ENCODE measurements at regions not wholly inside any gene's neighbourhood (a gene's known extent, or its start where the extent isn't known, plus 50 kb on each side); places are given as distances from the start of the nearest gene placed in this dataset.

- ATAC-seq = no peak
- ChIA-PET POLR2A (no interaction called here), RAD21 (ENCODE audit: unreplicated experiment) (no interaction called here), CTCF (no interaction called here), SMC1A (ENCODE audit: uncharacterized antibody, unreplicated experiment) (interaction anchor here (1.0 to 1.2 kb wide), 2 partner anchors 10 to 20 kb away, joined by 3 read pairs; no protein-coding TSS in a partner anchor)
- no peak overlapping the region for H3K27ac ChIP-seq (ENCODE audit: control insufficient read depth, insufficient read depth)
- H3K4me2 ChIP-seq (ENCODE audit: control insufficient read depth, insufficient read depth) = no peak overlapping the region
- BruUV-seq (replicated peaks) = no TSS peak
- no peak for FAIRE-seq
- DNase-seq (ENCODE audit: low read depth, low spot score) = no peak
- no peaks in the 10 kb centered on the region for H3K4me1 ChIP-seq (ENCODE audit: control insufficient read depth, insufficient read depth, low read length)
- no peak overlapping the region for H3K4me3 ChIP-seq
- intact Hi-C loops (cut with micrococcal nuclease; ENCODE audit: unreplicated experiment) = no loop called here
- under 1% methylated on average over 6 of the region's 6 CpGs for WGBS (ENCODE audit: insufficient coverage, insufficient replicate concordance, low lambda C conversion rate, missing lambda C conversion rate)
- no peaks in the 10 kb centered on the region for H3K27me3 ChIP-seq (replicated peaks in 1 of 2; ENCODE audit: control insufficient read depth in 2 of 2, insufficient read depth in 2 of 2, low read length in 1 of 2)
- H4K20me1 ChIP-seq (ENCODE audit: control insufficient read depth, insufficient read depth) = no peaks in the 10 kb centered on the region
- in situ Hi-C loops (cut with MboI) = loop anchor here (25.0 kb wide), 1 partner anchor 888 kb away; no protein-coding TSS in a partner anchor
- H3K36me3 ChIP-seq (ENCODE audit: control insufficient read depth in 2 of 2, insufficient read depth in 2 of 2, low read length in 1 of 2) = no peaks in the 10 kb centered on the region
- no peak overlapping the region for H3K9ac ChIP-seq (ENCODE audit: control insufficient read depth, insufficient read depth, low read length)
- no peak overlapping the region for H2AFZ ChIP-seq (ENCODE audit: control insufficient read depth, low read depth, low read length)
- H3K79me2 ChIP-seq (ENCODE audit: control insufficient read depth, insufficient read depth, low read length) = no peaks in the 10 kb centered on the region
- H3K9me3 ChIP-seq (replicated peaks; ENCODE audit: control insufficient read depth, insufficient read depth, low read length) = no peaks in the 10 kb centered on the region; the same call in 2 of the 3 replicates
- no peak for TF ChIP-seq STAT3 (IDR thresholded peaks at IDR 0.05; ENCODE audit: low read depth, low read length)
- no peak for TF ChIP-seq NR2C2 (IDR thresholded peaks at IDR 0.05; ENCODE audit: borderline replicate concordance, control insufficient read depth, insufficient read length, low read depth)
- no peak for TF ChIP-seq MXI1 (IDR thresholded peaks at IDR 0.05; ENCODE audit: low read depth, low read length)
Measured at GRCh38 chr20:23225407-23226060, 125.1 kb upstream of the NXT1 start.

- ATAC-seq (no peak), DNase-seq (ENCODE audit: low read depth, low spot score) (no peak), FAIRE-seq (no peak)
- TF ChIP-seq SKIL (IDR thresholded peaks at IDR 0.05; ENCODE audit: low read depth, poor library complexity, severe bottlenecking) = no peak
- TF ChIP-seq CHD2 (IDR thresholded peaks at IDR 0.05; ENCODE audit: borderline replicate concordance, low read depth, low read length) = no peak
- no peak for TF ChIP-seq ATF3 (IDR thresholded peaks at IDR 0.05; ENCODE audit: borderline replicate concordance, extremely low read depth, low read depth, low read length)
- no peak for TF ChIP-seq ZNF622 (IDR thresholded peaks at IDR 0.05)
- no peak for TF ChIP-seq ZNF592 (IDR thresholded peaks at IDR 0.05)
- TF ChIP-seq TARDBP (IDR thresholded peaks at IDR 0.05; ENCODE audit: borderline replicate concordance) = no peak
- no peak for TF ChIP-seq BRCA1 (IDR thresholded peaks at IDR 0.05; ENCODE audit: low read depth, low read length)
- 24% methylated on average over 5 of the region's 5 CpGs for WGBS (ENCODE audit: insufficient coverage, insufficient replicate concordance, low lambda C conversion rate, missing lambda C conversion rate)
- BruUV-seq (replicated peaks) = no TSS peak
- no peaks in the 10 kb centered on the region for H4K20me1 ChIP-seq (ENCODE audit: control insufficient read depth, insufficient read depth)
- RAD21 ChIA-PET (ENCODE audit: unreplicated experiment) = no interaction called here
- no peak overlapping the region for H3K4me3 ChIP-seq
- CTCF ChIA-PET = no interaction called here
- H3K9ac ChIP-seq (ENCODE audit: control insufficient read depth, insufficient read depth, low read length) = no peak overlapping the region
- SMC1A ChIA-PET (ENCODE audit: uncharacterized antibody, unreplicated experiment) = no interaction called here
- intact Hi-C loops (cut with micrococcal nuclease; ENCODE audit: unreplicated experiment) (no loop called here), in situ Hi-C loops (cut with MboI) (loop anchor here (25.0 kb wide), 1 partner anchor 888 kb away; no protein-coding TSS in a partner anchor)
- H2AFZ ChIP-seq (ENCODE audit: control insufficient read depth, low read depth, low read length) = no peak overlapping the region
- no peaks in the 10 kb centered on the region for H3K79me2 ChIP-seq (ENCODE audit: control insufficient read depth, insufficient read depth, low read length)
- no peaks in the 10 kb centered on the region for H3K4me1 ChIP-seq (ENCODE audit: control insufficient read depth, insufficient read depth, low read length)
- no peaks in the 10 kb centered on the region; the same call in 2 of the 3 replicates for H3K9me3 ChIP-seq (replicated peaks; ENCODE audit: control insufficient read depth, insufficient read depth, low read length)
- no peak overlapping the region for H3K4me2 ChIP-seq (ENCODE audit: control insufficient read depth, insufficient read depth)
- no peaks in the 10 kb centered on the region for H3K36me3 ChIP-seq (ENCODE audit: control insufficient read depth in 2 of 2, insufficient read depth in 2 of 2, low read length in 1 of 2)
- no peak overlapping the region for H3K27ac ChIP-seq (ENCODE audit: control insufficient read depth, insufficient read depth)
- POLR2A ChIA-PET = no interaction called here
- no peaks in the 10 kb centered on the region for H3K27me3 ChIP-seq (replicated peaks in 1 of 2; ENCODE audit: control insufficient read depth in 2 of 2, insufficient read depth in 2 of 2, low read length in 1 of 2)
Measured at GRCh38 chr20:23224806-23225205, 125.8 kb upstream of the NXT1 start.

Measured in GM12878 (cell line).